ENCODE measurements at regions not wholly inside any gene's neighbourhood (a gene's known extent, or its start where the extent isn't known, plus 50 kb on each side); places are given as distances from the start of the nearest gene placed in this dataset.
"Not testable (repeated sequence)": the region's sequence is repeated elsewhere in the genome, so short reads cannot be mapped to it uniquely, and the experiment has no call there.

DNA sequence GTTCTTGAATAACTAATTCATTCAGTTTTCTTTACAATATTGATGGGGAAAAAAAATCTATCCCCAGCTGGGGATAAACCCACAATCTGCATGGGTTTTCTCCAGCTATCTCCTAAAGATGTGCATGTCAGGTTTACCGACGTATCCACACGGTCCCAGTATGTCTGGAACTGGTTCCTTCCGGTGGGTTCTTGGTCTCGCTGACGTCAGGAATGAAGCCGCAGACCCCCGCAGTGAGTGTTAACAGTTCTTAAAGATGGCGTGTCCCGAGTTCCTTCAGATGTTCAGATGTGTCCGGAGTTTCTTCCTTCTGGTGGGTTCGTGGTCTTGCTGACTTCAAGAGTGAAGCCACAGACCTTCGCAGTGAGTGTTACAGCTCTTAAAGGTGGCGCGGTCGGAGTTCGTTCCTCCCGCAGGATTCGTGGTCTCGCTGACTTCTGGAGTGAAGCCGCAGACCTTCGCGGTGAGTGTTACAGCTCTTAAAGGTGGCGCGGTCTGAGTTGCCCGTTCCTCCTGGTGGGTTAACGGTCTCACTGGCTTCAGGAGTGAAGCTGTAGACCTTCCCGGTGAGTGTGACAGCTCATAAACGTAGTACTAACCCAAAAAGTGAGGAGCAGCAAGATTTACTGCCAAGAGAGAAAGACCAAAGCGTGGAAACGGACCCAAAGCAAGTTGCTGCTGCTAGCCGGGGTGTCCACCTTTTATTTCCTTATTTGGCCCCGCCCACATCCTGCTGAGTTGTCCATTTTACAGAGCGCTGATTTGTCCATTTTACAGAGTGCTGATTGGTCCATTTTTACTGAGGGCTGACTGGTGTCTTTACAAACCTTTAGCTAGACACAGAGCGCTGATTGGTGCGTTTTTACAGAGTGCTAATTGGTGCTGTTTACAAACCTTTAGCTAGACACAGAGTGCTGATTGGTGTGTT is 195.1 kb upstream of the NR2F2 start:
- no peak overlapping the region for H3K27ac ChIP-seq (ENCODE audit: low read length)
- no peaks in the 10 kb centered on the region for H3K27me3 ChIP-seq (ENCODE audit: insufficient read depth, low read length)
- H3K4me1 ChIP-seq (ENCODE audit: insufficient read depth, low read length), result no peaks in the 10 kb centered on the region

DNA sequence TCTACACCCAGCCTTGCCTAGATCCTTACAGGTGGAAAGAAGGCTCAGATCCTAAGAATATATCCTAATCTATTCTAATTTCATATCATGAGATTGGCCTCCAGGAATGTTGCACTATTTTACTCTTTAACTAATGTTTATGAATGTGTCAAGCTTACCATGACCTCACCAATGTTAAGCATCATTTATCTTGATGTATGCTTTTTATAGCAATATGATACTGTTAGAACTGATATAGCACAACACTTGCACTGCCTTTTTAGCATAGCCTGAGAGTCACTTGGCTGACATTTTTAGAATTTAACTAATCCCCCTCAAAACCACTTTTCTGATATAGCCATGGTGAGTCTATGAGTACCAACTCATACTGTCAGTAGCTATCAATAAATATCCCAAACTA is 191.5 kb upstream of the NR2F2 start:
- Histone ChIP-seq H3K27ac (ENCODE audit: low read length) (no peak overlapping the region), H3K27me3 (ENCODE audit: insufficient read depth, low read length) (no peaks in the 10 kb centered on the region), H3K9ac (ENCODE audit: low read depth, low read length) (no peak overlapping the region), H3K9me3 (ENCODE audit: insufficient read depth, low read depth, low read length) (no peaks in the 10 kb centered on the region), H3K36me3 (ENCODE audit: insufficient read depth, low read depth, low read length) (no peaks in the 10 kb centered on the region), H3K4me1 (ENCODE audit: insufficient read depth, low read length) (no peaks in the 10 kb centered on the region), H3K4me3 (ENCODE audit: low read length) (no peak overlapping the region)

More for the DNA sequence above, 195.1 kb upstream of the NR2F2 start:
- Histone ChIP-seq H3K4me3 (ENCODE audit: low read length) (no peak overlapping the region), H3K9ac (ENCODE audit: low read depth, low read length) (no peak overlapping the region), H3K9me3 (ENCODE audit: insufficient read depth, low read depth, low read length) (no peaks in the 10 kb centered on the region), H3K36me3 (ENCODE audit: insufficient read depth, low read depth, low read length) (no peaks in the 10 kb centered on the region)

DNA sequence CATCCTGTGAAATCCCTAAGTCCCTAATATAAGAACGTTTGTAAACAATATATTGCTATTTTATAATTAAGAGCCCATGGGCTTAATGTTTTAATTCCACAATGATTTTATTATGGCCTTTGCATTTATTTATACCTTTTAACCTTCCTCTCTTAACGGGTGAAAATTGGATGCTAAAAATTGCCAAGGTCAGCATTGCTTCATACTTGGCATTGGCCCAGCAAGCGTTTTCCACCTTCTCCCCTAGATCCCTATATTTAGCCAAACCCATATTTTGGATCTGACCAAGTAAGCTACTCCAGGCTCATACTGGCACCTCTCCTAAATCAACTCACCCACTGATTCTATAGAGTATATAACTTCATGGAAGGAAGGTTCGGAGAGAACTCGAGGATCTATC is 188.0 kb upstream of the NR2F2 start:
- H3K4me1 ChIP-seq (ENCODE audit: insufficient read depth, low read length), result no peaks in the 10 kb centered on the region
- H3K4me3 ChIP-seq (ENCODE audit: low read length), result no peak overlapping the region
- no peaks in the 10 kb centered on the region for H3K9me3 ChIP-seq (ENCODE audit: insufficient read depth, low read depth, low read length)

GRCh38 chr15:96144734-96145133 is 185.8 kb upstream of the NR2F2 start:
- Histone ChIP-seq H3K4me1 (ENCODE audit: insufficient read depth, low read length) (no peaks in the 10 kb centered on the region), H3K9me3 (ENCODE audit: insufficient read depth, low read depth, low read length) (no peaks in the 10 kb centered on the region), H3K4me3 (ENCODE audit: low read length) (no peak overlapping the region), H3K9ac (ENCODE audit: low read depth, low read length) (no peak overlapping the region), H3K36me3 (ENCODE audit: insufficient read depth, low read depth, low read length) (no peaks in the 10 kb centered on the region), H3K27me3 (ENCODE audit: insufficient read depth, low read length) (no peaks in the 10 kb centered on the region), H3K27ac (ENCODE audit: low read length) (no peak overlapping the region)

More for the DNA sequence above, 188.0 kb upstream of the NR2F2 start:
- Histone ChIP-seq H3K36me3 (ENCODE audit: insufficient read depth, low read depth, low read length) (no peaks in the 10 kb centered on the region), H3K27ac (ENCODE audit: low read length) (no peak overlapping the region), H3K9ac (ENCODE audit: low read depth, low read length) (no peak overlapping the region), H3K27me3 (ENCODE audit: insufficient read depth, low read length) (no peaks in the 10 kb centered on the region)

DNA sequence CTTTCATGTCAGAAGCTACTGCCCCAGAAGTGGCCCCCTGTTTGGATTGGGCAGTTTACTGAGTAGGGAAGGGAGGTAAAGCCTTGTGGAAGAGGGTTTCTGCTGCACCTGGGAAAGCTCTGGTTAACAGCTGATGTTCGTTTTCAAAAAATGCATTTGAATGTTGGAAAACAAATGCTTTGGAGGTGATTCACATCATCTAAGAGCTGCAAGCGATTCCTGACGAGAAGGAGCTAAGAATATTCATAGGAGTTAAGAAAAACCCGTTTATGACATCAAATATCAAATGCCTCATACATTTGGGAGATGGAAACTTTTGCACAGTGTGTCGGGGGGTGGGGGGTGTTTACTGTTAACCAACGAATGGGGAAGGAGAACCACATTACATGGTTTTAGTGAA is 183.8 kb upstream of the NR2F2 start:
- Histone ChIP-seq H3K27ac (ENCODE audit: low read length) (no peak overlapping the region), H3K27me3 (ENCODE audit: insufficient read depth, low read length) (no peaks in the 10 kb centered on the region), H3K4me1 (ENCODE audit: insufficient read depth, low read length) (no peaks in the 10 kb centered on the region), H3K9me3 (ENCODE audit: insufficient read depth, low read depth, low read length) (no peaks in the 10 kb centered on the region), H3K36me3 (ENCODE audit: insufficient read depth, low read depth, low read length) (no peaks in the 10 kb centered on the region), H3K4me3 (ENCODE audit: low read length) (no peak overlapping the region), H3K9ac (ENCODE audit: low read depth, low read length) (no peak overlapping the region)

DNA sequence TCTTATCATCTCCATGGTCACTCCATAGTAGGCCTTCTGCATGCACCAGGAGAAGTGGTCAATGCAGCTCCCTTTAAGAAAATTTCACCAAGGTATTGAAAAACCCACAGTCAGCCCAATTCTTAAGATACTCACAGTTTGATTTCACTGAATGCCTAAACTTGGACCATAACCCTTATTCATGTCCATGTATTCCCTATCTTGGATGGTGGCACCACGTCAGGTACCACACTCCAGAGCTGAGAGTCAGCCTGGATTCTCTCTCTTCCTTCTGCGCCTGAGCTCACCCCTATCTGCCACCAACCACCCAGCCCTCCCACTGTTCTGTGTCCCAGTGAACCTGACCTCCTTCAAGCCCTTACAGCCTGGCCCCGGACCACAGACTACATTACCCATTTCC is 183.2 kb upstream of the NR2F2 start:
- Histone ChIP-seq H3K4me3 (ENCODE audit: low read length) (no peak overlapping the region), H3K27me3 (ENCODE audit: insufficient read depth, low read length) (no peaks in the 10 kb centered on the region), H3K9ac (ENCODE audit: low read depth, low read length) (no peak overlapping the region), H3K27ac (ENCODE audit: low read length) (no peak overlapping the region), H3K36me3 (ENCODE audit: insufficient read depth, low read depth, low read length) (no peaks in the 10 kb centered on the region), H3K9me3 (ENCODE audit: insufficient read depth, low read depth, low read length) (no peaks in the 10 kb centered on the region), H3K4me1 (ENCODE audit: insufficient read depth, low read length) (no peaks in the 10 kb centered on the region)

GRCh38 chr15:96150254-96150653 is 180.2 kb upstream of the NR2F2 start:
- H3K4me3 ChIP-seq (ENCODE audit: low read length), result no peak overlapping the region
- H3K36me3 ChIP-seq (ENCODE audit: insufficient read depth, low read depth, low read length), result no peaks in the 10 kb centered on the region
- H3K4me1 ChIP-seq (ENCODE audit: insufficient read depth, low read length), result no peaks in the 10 kb centered on the region
- H3K27ac ChIP-seq (ENCODE audit: low read length), result no peak overlapping the region
- H3K9me3 ChIP-seq (ENCODE audit: insufficient read depth, low read depth, low read length), result no peaks in the 10 kb centered on the region
- H3K9ac ChIP-seq (ENCODE audit: low read depth, low read length), result no peak overlapping the region
- H3K27me3 ChIP-seq (ENCODE audit: insufficient read depth, low read length), result no peaks in the 10 kb centered on the region

DNA sequence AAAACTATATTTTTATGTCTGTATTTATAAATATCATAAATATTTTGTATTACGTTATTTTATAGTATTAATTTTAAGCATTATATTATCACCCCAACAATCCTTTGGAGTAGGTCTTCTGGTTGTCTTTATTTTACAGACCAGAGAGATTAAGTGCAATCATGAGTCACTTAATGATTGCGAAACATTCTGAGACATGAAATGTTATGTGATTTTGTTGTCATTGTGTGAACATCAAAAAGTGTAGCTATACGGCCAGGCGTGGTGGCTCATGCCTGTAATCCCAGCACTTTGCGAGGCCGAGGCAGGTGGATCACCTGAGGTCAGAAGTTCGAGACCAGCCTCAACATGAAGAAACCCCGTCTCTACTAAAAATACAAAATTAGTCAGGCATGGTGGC is 178.8 kb upstream of the NR2F2 start:
- not testable (repeated sequence) for H3K4me1 ChIP-seq (ENCODE audit: insufficient read depth, low read length); H3K27me3 ChIP-seq (ENCODE audit: insufficient read depth, low read length); H3K9me3 ChIP-seq (ENCODE audit: insufficient read depth, low read depth, low read length); H3K36me3 ChIP-seq (ENCODE audit: insufficient read depth, low read depth, low read length); H3K27ac ChIP-seq (ENCODE audit: low read length); H3K4me3 ChIP-seq (ENCODE audit: low read length); H3K9ac ChIP-seq (ENCODE audit: low read depth, low read length)

GRCh38 chr15:96153929-96154328 is 176.6 kb upstream of the NR2F2 start:
- H3K4me3 ChIP-seq (ENCODE audit: low read length), result no peak overlapping the region
- no peak overlapping the region for H3K9ac ChIP-seq (ENCODE audit: low read depth, low read length)
- no peaks in the 10 kb centered on the region for H3K36me3 ChIP-seq (ENCODE audit: insufficient read depth, low read depth, low read length)
- no peaks in the 10 kb centered on the region for H3K9me3 ChIP-seq (ENCODE audit: insufficient read depth, low read depth, low read length)
- H3K4me1 ChIP-seq (ENCODE audit: insufficient read depth, low read length), result no peaks in the 10 kb centered on the region
- H3K27me3 ChIP-seq (ENCODE audit: insufficient read depth, low read length), result no peaks in the 10 kb centered on the region
- H3K27ac ChIP-seq (ENCODE audit: low read length), result no peak overlapping the region

DNA sequence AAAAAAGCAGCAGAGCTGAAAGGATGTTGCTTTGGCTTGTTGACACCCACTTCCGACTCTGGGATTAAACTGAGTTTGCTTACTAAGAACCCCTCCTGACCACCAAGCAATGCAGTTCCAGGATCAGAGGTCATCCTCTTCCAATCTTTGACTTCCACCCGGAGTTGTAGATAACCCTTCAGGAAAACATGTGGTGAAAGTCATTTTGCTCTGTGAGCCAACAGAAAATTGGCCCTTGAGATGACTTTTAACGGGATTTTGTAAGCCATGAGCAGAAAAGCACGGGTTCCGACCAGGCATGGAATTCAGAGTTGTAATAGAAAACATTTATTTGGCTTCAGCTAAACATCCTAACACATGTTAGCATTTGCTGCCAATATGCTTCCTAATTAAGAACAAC is 171.6 kb upstream of the NR2F2 start:
- no peak overlapping the region for H3K4me3 ChIP-seq (ENCODE audit: low read length)
- H3K27me3 ChIP-seq (ENCODE audit: insufficient read depth, low read length), result no peaks in the 10 kb centered on the region
- no peak overlapping the region for H3K9ac ChIP-seq (ENCODE audit: low read depth, low read length)
- H3K9me3 ChIP-seq (ENCODE audit: insufficient read depth, low read depth, low read length), result no peaks in the 10 kb centered on the region
- no peaks in the 10 kb centered on the region for H3K4me1 ChIP-seq (ENCODE audit: insufficient read depth, low read length)
- H3K27ac ChIP-seq (ENCODE audit: low read length), result no peak overlapping the region
- H3K36me3 ChIP-seq (ENCODE audit: insufficient read depth, low read depth, low read length), result no peaks in the 10 kb centered on the region

- Histone ChIP-seq H3K4me3 (ENCODE audit: low read length) (no peak overlapping the region), H3K36me3 (ENCODE audit: insufficient read depth, low read depth, low read length) (no peaks in the 10 kb centered on the region), H3K9me3 (ENCODE audit: insufficient read depth, low read depth, low read length) (no peaks in the 10 kb centered on the region), H3K9ac (ENCODE audit: low read depth, low read length) (no peak overlapping the region), H3K27ac (ENCODE audit: low read length) (no peak overlapping the region), H3K27me3 (ENCODE audit: insufficient read depth, low read length) (no peaks in the 10 kb centered on the region), H3K4me1 (ENCODE audit: insufficient read depth, low read length) (peaks cover 4% of the 10 kb centered on the region; the same call in 1 of the 2 replicates)
These were observed 170.2 kb upstream of the NR2F2 start for GRCh38 chr15:96160269-96160668.

GRCh38 chr15:96160800-96161199 is 169.7 kb upstream of the NR2F2 start:
- Histone ChIP-seq H3K27ac (ENCODE audit: low read length) (no peak overlapping the region), H3K4me1 (ENCODE audit: insufficient read depth, low read length) (peaks cover 8% of the 10 kb centered on the region; the same call in 1 of the 2 replicates), H3K36me3 (ENCODE audit: insufficient read depth, low read depth, low read length) (no peaks in the 10 kb centered on the region), H3K9me3 (ENCODE audit: insufficient read depth, low read depth, low read length) (no peaks in the 10 kb centered on the region), H3K4me3 (ENCODE audit: low read length) (no peak overlapping the region), H3K9ac (ENCODE audit: low read depth, low read length) (no peak overlapping the region), H3K27me3 (ENCODE audit: insufficient read depth, low read length) (no peaks in the 10 kb centered on the region)

Measured in iPS-20b (cell line).